HTR-8/SVneo (cell line): ENCODE measurements at regions not wholly inside any gene's neighbourhood (a gene's known extent, or its start where the extent isn't known, plus 50 kb on each side); places are given as distances from the start of the nearest gene placed in this dataset.

Experiments used
- DNase-seq: peaks from one replicate; pipeline ENCODE4 v3.0.0; 2011; ENCODE audit warnings: low spot score, mixed read lengths; ENCODE audit not compliant: insufficient read length
- FAIRE-seq: peaks from 2 replicates; lab custom pipeline; 2011; peaks lifted over from hg19 to GRCh38; lab: Jason Lieb, UNC

DNA sequence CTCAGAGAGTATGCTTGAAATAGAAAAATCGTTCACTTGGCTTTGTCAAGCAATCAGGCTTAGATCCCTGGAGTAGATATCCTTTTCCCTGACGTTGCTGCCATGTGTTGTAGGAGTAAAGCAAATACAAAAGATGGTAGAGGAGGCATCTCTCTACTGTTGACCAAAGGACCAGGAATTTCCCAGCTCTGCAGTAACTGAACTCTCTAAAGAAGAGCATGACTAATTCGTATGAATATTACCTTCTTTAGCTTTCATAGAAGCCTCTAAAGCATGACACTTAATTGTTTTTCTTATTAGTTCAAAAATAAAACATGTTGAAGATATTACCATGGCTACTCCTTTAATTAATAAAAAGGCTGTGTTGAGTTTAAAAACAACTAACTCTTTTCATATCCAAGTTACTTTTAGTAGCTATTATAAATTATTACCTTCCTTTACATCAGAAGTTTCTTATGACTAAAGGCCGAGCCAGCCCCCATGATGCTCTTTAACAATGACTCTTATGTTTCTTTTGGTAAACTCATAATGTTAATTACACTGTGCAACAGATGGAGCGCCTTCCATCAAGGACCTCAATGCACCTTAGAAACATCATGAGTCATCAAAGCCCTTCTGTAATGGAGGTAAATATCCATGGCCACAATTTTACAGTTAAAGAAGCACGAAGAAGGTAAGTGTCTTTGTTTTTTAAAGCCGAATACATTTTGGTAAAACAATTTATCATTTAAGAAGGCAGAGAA, 352.4 kb downstream of the KLF5 start:
- FAIRE-seq (no peak), DNase-seq (no peak)

DNA sequence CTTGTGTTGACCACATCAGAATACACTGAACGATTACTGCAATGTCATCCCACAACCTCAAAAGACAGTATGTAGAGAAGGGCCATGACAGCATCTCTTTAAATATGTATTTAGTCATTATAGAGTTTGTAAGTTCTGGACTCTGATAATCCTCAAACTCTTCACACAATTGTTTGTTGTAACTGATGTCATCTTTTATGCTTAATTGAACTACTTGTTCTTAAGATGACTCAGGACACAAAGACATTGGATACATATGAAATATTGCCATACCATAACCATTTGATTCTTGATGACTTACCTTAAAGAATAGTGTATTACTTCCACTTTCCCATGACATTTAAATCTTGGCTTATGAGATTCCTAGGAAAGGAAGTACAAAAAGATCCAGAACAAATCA, 347.6 kb downstream of the KLF5 start:
- FAIRE-seq: no peak
- DNase-seq: no peak

DNA sequence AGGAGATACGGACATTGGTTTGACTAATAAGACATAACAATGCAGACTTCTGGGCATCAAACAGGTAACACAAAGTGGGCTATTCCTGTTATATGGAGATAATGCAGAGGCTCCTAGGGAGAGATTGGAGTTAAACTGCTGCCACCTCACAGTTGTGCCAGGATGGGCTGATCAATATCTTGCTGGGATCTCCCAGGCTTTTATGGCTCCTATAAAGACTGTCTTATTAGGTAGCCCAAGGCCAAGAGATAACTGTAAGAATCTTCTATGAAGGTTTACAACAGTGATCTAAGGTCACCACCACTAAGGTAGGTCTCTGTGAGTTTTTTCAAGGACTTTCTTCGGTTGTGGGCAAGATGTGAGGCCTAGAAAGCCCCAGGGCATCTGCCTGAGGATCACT, 345.8 kb downstream of the KLF5 start:
- FAIRE-seq (no peak), DNase-seq (no peak)

- FAIRE-seq (no peak), DNase-seq (no peak)
Measured at GRCh38 chr13:73403355-73404120, 344.7 kb downstream of the KLF5 start.

GRCh38 chr13:73401769-73402168, 343.0 kb downstream of the KLF5 start:
- DNase-seq: no peak
- no peak for FAIRE-seq

GRCh38 chr13:73399347-73400216, 340.8 kb downstream of the KLF5 start:
- FAIRE-seq (no peak), DNase-seq (no peak)

- FAIRE-seq (no peak), DNase-seq (no peak)
Measured at GRCh38 chr13:73397496-73398305, 338.9 kb downstream of the KLF5 start.

DNA sequence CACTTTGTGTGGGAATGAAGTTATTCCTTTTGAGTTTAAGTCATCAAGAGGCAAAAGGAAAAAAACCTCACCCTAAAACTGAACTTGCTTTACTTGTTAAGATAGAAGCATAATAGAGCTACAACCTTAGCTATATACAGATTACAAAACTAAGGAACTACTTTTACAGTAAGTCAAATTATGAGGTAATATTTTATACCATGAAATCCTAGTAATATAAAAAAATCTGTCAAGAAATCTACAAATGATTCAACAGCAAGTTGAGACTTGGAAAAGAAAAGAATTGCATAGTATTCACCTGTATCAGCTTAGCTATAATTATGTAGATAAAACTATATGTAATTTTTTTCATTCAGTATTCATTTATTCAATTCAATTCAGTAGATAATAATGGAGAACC, 335.3 kb downstream of the KLF5 start:
- no peak for DNase-seq
- FAIRE-seq: no peak

- no peak for DNase-seq
- FAIRE-seq: no peak
Measured at GRCh38 chr13:73390100-73390499, 331.3 kb downstream of the KLF5 start.

DNA sequence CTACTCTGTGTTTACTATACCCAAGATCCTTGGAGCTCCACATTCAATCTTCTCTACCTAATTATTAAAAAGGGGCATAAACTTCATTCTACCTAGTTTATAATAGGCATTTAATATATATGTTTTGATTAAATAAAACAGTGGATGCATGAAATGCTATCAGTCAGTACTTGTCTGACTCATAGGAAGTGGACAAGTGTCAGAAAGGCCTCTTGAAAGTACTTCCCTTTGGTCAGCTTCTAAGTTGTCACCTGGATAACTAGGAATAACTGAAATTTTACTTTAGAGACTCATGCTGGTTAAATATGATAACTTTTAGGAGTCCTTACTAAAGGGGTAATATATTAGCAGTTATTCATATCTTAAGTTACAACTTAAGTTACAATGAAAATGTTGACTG, 329.8 kb downstream of the KLF5 start:
- FAIRE-seq (no peak), DNase-seq (no peak)

GRCh38 chr13:73387318-73387717, 328.5 kb downstream of the KLF5 start:
- DNase-seq (no peak), FAIRE-seq (no peak)

- DNase-seq (no peak), FAIRE-seq (no peak)
Measured at GRCh38 chr13:73385848-73386247, 327.0 kb downstream of the KLF5 start.

- no peak for FAIRE-seq
- DNase-seq: no peak
Measured at GRCh38 chr13:73372666-73373627, 314.1 kb downstream of the KLF5 start.

- FAIRE-seq (no peak), DNase-seq (no peak)
Measured at GRCh38 chr13:73370066-73370465, 311.3 kb downstream of the KLF5 start.

DNA sequence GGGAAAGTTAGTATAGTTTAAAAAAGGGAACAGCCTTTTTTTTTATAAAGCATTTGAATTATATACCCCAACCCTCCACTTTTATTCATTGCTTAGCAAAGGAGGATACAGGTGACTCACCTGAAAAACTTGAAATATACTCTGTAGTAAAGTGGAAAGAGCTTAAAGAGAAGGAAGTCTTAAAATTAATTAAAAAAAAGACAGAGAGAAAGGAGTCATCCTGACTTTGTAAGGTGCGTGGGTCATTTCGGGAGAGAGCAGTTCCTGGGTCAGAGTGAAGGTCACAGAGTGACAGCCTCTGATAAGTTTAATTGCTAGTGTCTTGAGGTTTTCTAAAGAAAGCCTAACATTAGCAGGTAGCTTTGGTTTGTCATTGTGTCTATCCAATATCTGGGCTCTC, 310.3 kb downstream of the KLF5 start:
- DNase-seq: no peak
- FAIRE-seq: no peak

DNA sequence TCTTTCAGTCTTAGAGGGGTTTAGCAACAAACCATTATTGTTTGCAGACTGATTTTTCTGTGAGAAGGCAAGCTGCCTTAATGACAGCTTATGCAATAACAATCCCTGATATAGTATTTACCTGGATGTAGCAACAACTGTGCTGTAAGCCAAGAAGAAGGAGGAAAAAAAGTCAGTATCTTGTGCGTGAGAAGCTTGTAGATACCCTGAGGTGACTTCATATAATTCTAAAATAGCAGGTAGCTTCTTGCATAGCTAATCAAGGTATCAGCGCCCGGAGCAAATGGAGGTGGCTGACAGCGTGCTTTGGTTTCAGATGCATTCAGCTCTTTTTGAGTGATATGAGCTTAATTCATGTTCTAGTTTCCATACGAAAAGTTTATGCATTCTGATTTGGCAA, 309.8 kb downstream of the KLF5 start:
- DNase-seq: no peak
- no peak for FAIRE-seq

DNA sequence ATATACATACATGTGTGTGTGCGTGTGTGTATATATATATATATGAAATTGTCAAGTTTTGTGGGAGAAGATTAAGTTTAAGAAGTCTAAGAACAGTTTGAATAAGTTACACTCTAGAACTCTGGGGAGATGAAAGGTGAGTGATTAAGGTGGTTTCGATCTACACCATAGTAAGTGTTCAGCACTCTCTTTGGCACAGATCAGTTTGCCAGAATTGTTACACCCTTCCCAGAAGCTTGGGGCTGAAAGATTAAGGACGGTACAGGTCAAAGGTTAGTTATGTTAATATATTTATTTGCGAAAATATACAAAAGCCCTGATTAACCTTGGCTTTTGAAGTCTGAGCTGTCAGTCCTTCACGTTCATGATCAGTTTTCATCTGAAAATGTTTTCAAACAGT, 309.1 kb downstream of the KLF5 start:
- no peak for FAIRE-seq
- no peak for DNase-seq

DNA sequence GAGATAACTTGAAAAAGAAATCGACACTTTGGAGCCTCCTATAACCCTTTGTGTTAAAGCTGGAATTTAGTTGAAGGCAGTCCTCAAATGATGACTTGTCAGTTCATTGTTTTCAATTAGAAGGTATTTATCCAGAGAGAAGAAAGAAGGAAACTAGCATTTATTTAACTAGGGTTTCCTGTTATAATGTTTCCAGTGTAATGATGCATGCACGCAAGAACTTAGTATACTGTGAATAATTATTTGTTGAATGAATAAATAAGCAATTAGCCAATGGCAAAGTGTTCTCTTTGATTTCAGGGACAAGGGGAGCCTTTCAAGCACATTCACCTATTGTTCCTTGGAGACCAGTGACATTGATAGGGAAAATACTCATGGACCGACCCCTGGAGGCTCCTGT, 307.4 kb downstream of the KLF5 start:
- FAIRE-seq (no peak), DNase-seq (no peak)

GRCh38 chr13:73365681-73366080, 306.9 kb downstream of the KLF5 start:
- no peak for FAIRE-seq

More at GRCh38 chr13:73365681-73366080, 306.9 kb downstream of the KLF5 start:
- no peak for DNase-seq
